Fibroblast of the aortic adventitia (primary cell): ENCODE measurements at regions not wholly inside any gene's neighbourhood (a gene's known extent, or its start where the extent isn't known, plus 50 kb on each side); places are given as distances from the start of the nearest gene placed in this dataset.

Source experiments
- DNase-seq: peaks from one replicate; pipeline ENCODE4 v3.0.0-alpha.2; 2010; ENCODE audit warnings: low read depth
- H3K4me3 ChIP-seq: 2 replicates; pipeline ENCODE4 v1.5.1; 2011; ENCODE audit warnings: low read depth, mild to moderate bottlenecking, control low read depth, low read length, moderate library complexity
- TF ChIP-seq, protein P1 (sequence below): IDR thresholded peaks from 2 replicates; pipeline ENCODE4 v1.5.1; 2011; ENCODE audit warnings: mild to moderate bottlenecking, low read length, control low read depth, inconsistent platforms; ENCODE audit not compliant: insufficient read depth

- DNase-seq, result no peak
- TF ChIP-seq, protein P1, sequence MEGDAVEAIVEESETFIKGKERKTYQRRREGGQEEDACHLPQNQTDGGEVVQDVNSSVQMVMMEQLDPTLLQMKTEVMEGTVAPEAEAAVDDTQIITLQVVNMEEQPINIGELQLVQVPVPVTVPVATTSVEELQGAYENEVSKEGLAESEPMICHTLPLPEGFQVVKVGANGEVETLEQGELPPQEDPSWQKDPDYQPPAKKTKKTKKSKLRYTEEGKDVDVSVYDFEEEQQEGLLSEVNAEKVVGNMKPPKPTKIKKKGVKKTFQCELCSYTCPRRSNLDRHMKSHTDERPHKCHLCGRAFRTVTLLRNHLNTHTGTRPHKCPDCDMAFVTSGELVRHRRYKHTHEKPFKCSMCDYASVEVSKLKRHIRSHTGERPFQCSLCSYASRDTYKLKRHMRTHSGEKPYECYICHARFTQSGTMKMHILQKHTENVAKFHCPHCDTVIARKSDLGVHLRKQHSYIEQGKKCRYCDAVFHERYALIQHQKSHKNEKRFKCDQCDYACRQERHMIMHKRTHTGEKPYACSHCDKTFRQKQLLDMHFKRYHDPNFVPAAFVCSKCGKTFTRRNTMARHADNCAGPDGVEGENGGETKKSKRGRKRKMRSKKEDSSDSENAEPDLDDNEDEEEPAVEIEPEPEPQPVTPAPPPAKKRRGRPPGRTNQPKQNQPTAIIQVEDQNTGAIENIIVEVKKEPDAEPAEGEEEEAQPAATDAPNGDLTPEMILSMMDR, result no peak
Observed at GRCh38 chr10:71079761-71080380, 132.5 kb upstream of the UNC5B start.

GRCh38 chr10:71080381-71081228, 131.8 kb upstream of the UNC5B start:
- TF ChIP-seq, protein P1, result no peak
- H3K4me3 ChIP-seq, result no peak overlapping the region
- no peak for DNase-seq

More at GRCh38 chr10:71079761-71080380, 132.5 kb upstream of the UNC5B start:
- H3K4me3 ChIP-seq, result no peak overlapping the region

GRCh38 chr10:71081229-71081560, 131.2 kb upstream of the UNC5B start:
- no peak for DNase-seq
- TF ChIP-seq, protein P1, result no peak
- H3K4me3 ChIP-seq, result no peak overlapping the region

- no peak overlapping the region for H3K4me3 ChIP-seq
- DNase-seq, result no peak
Observed at GRCh38 chr10:71081912-71082311, 130.5 kb upstream of the UNC5B start.

GRCh38 chr10:71082960-71083715, 129.2 kb upstream of the UNC5B start:
- no peak for DNase-seq
- TF ChIP-seq, protein P1, result no peak
- H3K4me3 ChIP-seq, result no peak overlapping the region

More at GRCh38 chr10:71081912-71082311, 130.5 kb upstream of the UNC5B start:
- TF ChIP-seq, protein P1, result no peak

- no peak for DNase-seq
- TF ChIP-seq, protein P1, result no peak
Observed at GRCh38 chr10:71083716-71083975, 128.7 kb upstream of the UNC5B start.

More at GRCh38 chr10:71083716-71083975, 128.7 kb upstream of the UNC5B start:
- no peak overlapping the region for H3K4me3 ChIP-seq
